ENCODE measurements at regions not wholly inside any gene's neighbourhood (a gene's known extent, or its start where the extent isn't known, plus 50 kb on each side); places are given as distances from the start of the nearest gene placed in this dataset.

GRCh38 chrX:8971116-8971515, 62.8 kb downstream of the FAM9B start:
- no peak overlapping the region for H3K27ac ChIP-seq (ENCODE audit: low read length)
- H3K9me3 ChIP-seq (replicated peaks; ENCODE audit: control insufficient read depth, low read depth, low read length): peaks cover 4% of the 10 kb centered on the region
- H3K4me3 ChIP-seq (ENCODE audit: low read length): no peak overlapping the region
- peak; percentile 38 for DNase-seq
- WGBS (ENCODE audit: insufficient coverage): no CpG with 5 or more reads among the region's 1 CpG
- H3K36me3 ChIP-seq (ENCODE audit: control insufficient read depth, insufficient read depth, low read length): no peaks in the 10 kb centered on the region
- H3K27me3 ChIP-seq (ENCODE audit: control insufficient read depth, insufficient read depth, low read length): peaks cover 2% of the 10 kb centered on the region
- no peaks in the 10 kb centered on the region for H3K4me1 ChIP-seq (ENCODE audit: control insufficient read depth, insufficient read depth, low read length)

- DNase-seq: no peak
- Histone ChIP-seq H3K27ac (ENCODE audit: low read length) (no peak overlapping the region), H3K36me3 (ENCODE audit: control insufficient read depth, insufficient read depth, low read length) (no peaks in the 10 kb centered on the region), H3K27me3 (ENCODE audit: control insufficient read depth, insufficient read depth, low read length) (peaks cover 2% of the 10 kb centered on the region), H3K4me3 (ENCODE audit: low read length) (no peak overlapping the region), H3K9me3 (replicated peaks; ENCODE audit: control insufficient read depth, low read depth, low read length) (peaks cover 6% of the 10 kb centered on the region), H3K4me1 (ENCODE audit: control insufficient read depth, insufficient read depth, low read length) (no peaks in the 10 kb centered on the region)
Measured at GRCh38 chrX:8969378-8969777, 64.5 kb downstream of the FAM9B start.

- Histone ChIP-seq H3K27me3 (ENCODE audit: control insufficient read depth, insufficient read depth, low read length) (peaks cover 2% of the 10 kb centered on the region), H3K4me1 (ENCODE audit: control insufficient read depth, insufficient read depth, low read length) (no peaks in the 10 kb centered on the region)
- WGBS (ENCODE audit: insufficient coverage): no CpG with 5 or more reads among the region's 3 CpGs
Measured at GRCh38 chrX:8967461-8967860, 66.5 kb downstream of the FAM9B start.

GRCh38 chrX:8960957-8961468, 72.9 kb downstream of the FAM9B start:
- no peak overlapping the region for H3K27ac ChIP-seq (ENCODE audit: low read length)
- WGBS (ENCODE audit: insufficient coverage): no CpG with 5 or more reads among the region's 3 CpGs
- H3K4me3 ChIP-seq (ENCODE audit: low read length): no peak overlapping the region
- no peaks in the 10 kb centered on the region for H3K4me1 ChIP-seq (ENCODE audit: control insufficient read depth, insufficient read depth, low read length)
- H3K9me3 ChIP-seq (replicated peaks; ENCODE audit: control insufficient read depth, low read depth, low read length): peaks cover 4% of the 10 kb centered on the region
- DNase-seq: peak; percentile 36
- peaks cover 9% of the 10 kb centered on the region for H3K27me3 ChIP-seq (ENCODE audit: control insufficient read depth, insufficient read depth, low read length)
- H3K36me3 ChIP-seq (ENCODE audit: control insufficient read depth, insufficient read depth, low read length): no peaks in the 10 kb centered on the region

More at GRCh38 chrX:8967461-8967860, 66.5 kb downstream of the FAM9B start:
- no peak for DNase-seq
- Histone ChIP-seq H3K27ac (ENCODE audit: low read length) (no peak overlapping the region), H3K36me3 (ENCODE audit: control insufficient read depth, insufficient read depth, low read length) (no peaks in the 10 kb centered on the region), H3K9me3 (replicated peaks; ENCODE audit: control insufficient read depth, low read depth, low read length) (peaks cover 8% of the 10 kb centered on the region), H3K4me3 (ENCODE audit: low read length) (no peak overlapping the region)

GRCh38 chrX:8955511-8955910, 78.4 kb downstream of the FAM9B start:
- H3K27me3 ChIP-seq (ENCODE audit: control insufficient read depth, insufficient read depth, low read length): peaks cover 42% of the 10 kb centered on the region
- H3K36me3 ChIP-seq (ENCODE audit: control insufficient read depth, insufficient read depth, low read length): no peaks in the 10 kb centered on the region
- H3K4me3 ChIP-seq (ENCODE audit: low read length): no peak overlapping the region
- peak; percentile 54 for DNase-seq
- WGBS (ENCODE audit: insufficient coverage): 54% methylated on average over 4 of the region's 7 CpGs
- no peaks in the 10 kb centered on the region for H3K4me1 ChIP-seq (ENCODE audit: control insufficient read depth, insufficient read depth, low read length)
- H3K27ac ChIP-seq (ENCODE audit: low read length): no peak overlapping the region
- no peaks in the 10 kb centered on the region for H3K9me3 ChIP-seq (replicated peaks; ENCODE audit: control insufficient read depth, low read depth, low read length)

- WGBS (ENCODE audit: insufficient coverage): no CpG with 5 or more reads among the region's 2 CpGs
- H3K4me3 ChIP-seq (ENCODE audit: low read length): no peak overlapping the region
Measured at GRCh38 chrX:8946563-8946962, 87.4 kb downstream of the FAM9B start.

GRCh38 chrX:8939322-8939721, 94.6 kb downstream of the FAM9B start:
- DNase-seq: no peak
- Histone ChIP-seq H3K27me3 (ENCODE audit: control insufficient read depth, insufficient read depth, low read length) (peaks cover 12% of the 10 kb centered on the region), H3K4me3 (ENCODE audit: low read length) (no peak overlapping the region), H3K27ac (ENCODE audit: low read length) (no peak overlapping the region), H3K36me3 (ENCODE audit: control insufficient read depth, insufficient read depth, low read length) (no peaks in the 10 kb centered on the region), H3K9me3 (replicated peaks; ENCODE audit: control insufficient read depth, low read depth, low read length) (no peaks in the 10 kb centered on the region), H3K4me1 (ENCODE audit: control insufficient read depth, insufficient read depth, low read length) (no peaks in the 10 kb centered on the region)
- no CpG with 5 or more reads among the region's 3 CpGs for WGBS (ENCODE audit: insufficient coverage)

More at GRCh38 chrX:8946563-8946962, 87.4 kb downstream of the FAM9B start:
- DNase-seq: no peak
- Histone ChIP-seq H3K27me3 (ENCODE audit: control insufficient read depth, insufficient read depth, low read length) (peaks cover 24% of the 10 kb centered on the region), H3K9me3 (replicated peaks; ENCODE audit: control insufficient read depth, low read depth, low read length) (no peaks in the 10 kb centered on the region), H3K36me3 (ENCODE audit: control insufficient read depth, insufficient read depth, low read length) (no peaks in the 10 kb centered on the region), H3K27ac (ENCODE audit: low read length) (no peak overlapping the region), H3K4me1 (ENCODE audit: control insufficient read depth, insufficient read depth, low read length) (no peaks in the 10 kb centered on the region)

GRCh38 chrX:8927701-8928100, 106.2 kb downstream of the FAM9B start:
- Histone ChIP-seq H3K4me1 (ENCODE audit: control insufficient read depth, insufficient read depth, low read length) (no peaks in the 10 kb centered on the region), H3K9me3 (replicated peaks; ENCODE audit: control insufficient read depth, low read depth, low read length) (no peaks in the 10 kb centered on the region), H3K36me3 (ENCODE audit: control insufficient read depth, insufficient read depth, low read length) (no peaks in the 10 kb centered on the region), H3K27ac (ENCODE audit: low read length) (no peak overlapping the region), H3K27me3 (ENCODE audit: control insufficient read depth, insufficient read depth, low read length) (no peaks in the 10 kb centered on the region), H3K4me3 (ENCODE audit: low read length) (no peak overlapping the region)
- no CpG with 5 or more reads among the region's 7 CpGs for WGBS (ENCODE audit: insufficient coverage)
- peak; percentile 18 for DNase-seq

- Histone ChIP-seq H3K4me1 (ENCODE audit: control insufficient read depth, insufficient read depth, low read length) (no peaks in the 10 kb centered on the region), H3K4me3 (ENCODE audit: low read length) (no peak overlapping the region), H3K9me3 (replicated peaks; ENCODE audit: control insufficient read depth, low read depth, low read length) (no peaks in the 10 kb centered on the region), H3K27me3 (ENCODE audit: control insufficient read depth, insufficient read depth, low read length) (no peaks in the 10 kb centered on the region), H3K36me3 (ENCODE audit: control insufficient read depth, insufficient read depth, low read length) (no peaks in the 10 kb centered on the region), H3K27ac (ENCODE audit: low read length) (no peak overlapping the region)
- 50% methylated on average over 2 of the region's 5 CpGs for WGBS (ENCODE audit: insufficient coverage)
- no peak for DNase-seq
Measured at GRCh38 chrX:8927066-8927635, 106.8 kb downstream of the FAM9B start.

- Histone ChIP-seq H3K4me1 (ENCODE audit: control insufficient read depth, insufficient read depth, low read length) (no peaks in the 10 kb centered on the region), H3K27ac (ENCODE audit: low read length) (no peak overlapping the region), H3K36me3 (ENCODE audit: control insufficient read depth, insufficient read depth, low read length) (no peaks in the 10 kb centered on the region), H3K4me3 (ENCODE audit: low read length) (no peak overlapping the region), H3K9me3 (replicated peaks; ENCODE audit: control insufficient read depth, low read depth, low read length) (no peaks in the 10 kb centered on the region), H3K27me3 (ENCODE audit: control insufficient read depth, insufficient read depth, low read length) (peaks cover 11% of the 10 kb centered on the region)
- no CpG with 5 or more reads among the region's 2 CpGs for WGBS (ENCODE audit: insufficient coverage)
- no peak for DNase-seq
Measured at GRCh38 chrX:8921615-8922014, 112.3 kb downstream of the FAM9B start.

- Histone ChIP-seq H3K27me3 (ENCODE audit: control insufficient read depth, insufficient read depth, low read length) (peaks cover 13% of the 10 kb centered on the region), H3K4me1 (ENCODE audit: control insufficient read depth, insufficient read depth, low read length) (peaks cover 3% of the 10 kb centered on the region), H3K9me3 (replicated peaks; ENCODE audit: control insufficient read depth, low read depth, low read length) (no peaks in the 10 kb centered on the region), H3K27ac (ENCODE audit: low read length) (no peak overlapping the region), H3K36me3 (ENCODE audit: control insufficient read depth, insufficient read depth, low read length) (no peaks in the 10 kb centered on the region), H3K4me3 (ENCODE audit: low read length) (no peak overlapping the region)
- WGBS (ENCODE audit: insufficient coverage): no CpG with 5 or more reads among the region's 4 CpGs
- no peak for DNase-seq
Measured at GRCh38 chrX:8919801-8920200, 114.1 kb downstream of the FAM9B start.
